22Rv1 (cell line): ENCODE measurements at regions not wholly inside any gene's neighbourhood (a gene's known extent, or its start where the extent isn't known, plus 50 kb on each side); places are given as distances from the start of the nearest gene placed in this dataset.

Source experiments
- ZFX ChIP-seq: fragments of 450-650 bp; IDR thresholded peaks from 2 replicates; pipeline ENCODE4 v1.6.1; 2017; ENCODE audit warnings: antibody characterized with exemption, borderline replicate concordance
- TF ChIP-seq, protein P1 (sequence below): fragments of 450-650 bp; IDR thresholded peaks from 2 replicates; pipeline ENCODE4 v1.5.1; 2017; ENCODE audit warnings: mild to moderate bottlenecking

DNA sequence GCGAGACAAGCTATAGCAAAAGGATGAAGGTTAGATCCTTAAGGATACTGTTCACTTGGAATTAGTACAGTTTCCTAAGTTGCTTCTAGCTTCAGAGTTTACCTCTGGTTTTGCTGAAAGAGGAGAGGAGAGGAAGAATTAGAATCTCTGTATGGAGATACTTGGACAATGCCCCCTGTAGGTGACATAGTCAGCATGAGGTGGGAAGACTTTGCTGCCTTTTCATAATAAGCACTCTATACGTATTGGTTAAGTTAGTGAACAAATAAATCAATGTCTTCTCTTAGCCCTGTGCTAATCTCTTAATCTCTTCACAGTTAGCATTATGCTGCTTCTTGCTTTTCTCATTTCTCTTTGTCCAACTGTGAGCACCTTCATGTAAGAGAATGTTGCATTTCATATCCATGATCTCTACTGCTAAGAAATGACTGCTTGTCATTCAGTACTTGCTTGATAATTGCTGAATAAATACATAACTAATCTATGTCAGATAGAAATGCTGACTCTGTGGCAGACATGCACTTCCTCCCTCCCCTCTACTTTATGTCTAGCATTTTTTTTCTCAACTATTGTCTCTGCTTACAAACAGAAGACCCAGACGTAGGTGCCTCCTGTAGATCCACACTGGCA, 527.2 kb downstream of the GBA3 start:
- TF ChIP-seq, protein P1, sequence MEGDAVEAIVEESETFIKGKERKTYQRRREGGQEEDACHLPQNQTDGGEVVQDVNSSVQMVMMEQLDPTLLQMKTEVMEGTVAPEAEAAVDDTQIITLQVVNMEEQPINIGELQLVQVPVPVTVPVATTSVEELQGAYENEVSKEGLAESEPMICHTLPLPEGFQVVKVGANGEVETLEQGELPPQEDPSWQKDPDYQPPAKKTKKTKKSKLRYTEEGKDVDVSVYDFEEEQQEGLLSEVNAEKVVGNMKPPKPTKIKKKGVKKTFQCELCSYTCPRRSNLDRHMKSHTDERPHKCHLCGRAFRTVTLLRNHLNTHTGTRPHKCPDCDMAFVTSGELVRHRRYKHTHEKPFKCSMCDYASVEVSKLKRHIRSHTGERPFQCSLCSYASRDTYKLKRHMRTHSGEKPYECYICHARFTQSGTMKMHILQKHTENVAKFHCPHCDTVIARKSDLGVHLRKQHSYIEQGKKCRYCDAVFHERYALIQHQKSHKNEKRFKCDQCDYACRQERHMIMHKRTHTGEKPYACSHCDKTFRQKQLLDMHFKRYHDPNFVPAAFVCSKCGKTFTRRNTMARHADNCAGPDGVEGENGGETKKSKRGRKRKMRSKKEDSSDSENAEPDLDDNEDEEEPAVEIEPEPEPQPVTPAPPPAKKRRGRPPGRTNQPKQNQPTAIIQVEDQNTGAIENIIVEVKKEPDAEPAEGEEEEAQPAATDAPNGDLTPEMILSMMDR: no peak
- TF ChIP-seq ZFX: no peak
